Activated T-cell treated with anti-CD3 and anti-CD28 coated beads, Interleukin-2, amount 50 U/mL, for 72 hours (primary cell): ENCODE measurements at regions not wholly inside any gene's neighbourhood (a gene's known extent, or its start where the extent isn't known, plus 50 kb on each side); places are given as distances from the start of the nearest gene placed in this dataset.
A peak's percentile ranks its signal among the peaks of the same experiment; 100 is the strongest.

Experiments used
- ATAC-seq, 2 donors: fragments of 150-1000 bp; cut with Tn5 transposase; replicated peaks in 1 of 2; 2 replicates each; pipeline ENCODE4 v1.10.0; 2021; ENCODE audit warnings: moderate library complexity in 2 of 2, mild to moderate bottlenecking in 1 of 2
- DNase-seq, 2 donors: peaks; one replicate each; pipeline ENCODE4 v3.0.0; 2021 to 2022; ENCODE audit warnings: mixed read lengths in 1 of 2
- H3K27ac Mint-ChIP-seq: one replicate; pipeline ENCODE4 v1.8.0; 2022; ENCODE audit warnings: mild to moderate bottlenecking, moderate library complexity, mixed read lengths
- H3K27me3 Mint-ChIP-seq: one replicate; pipeline ENCODE4 v1.8.0; 2022; ENCODE audit warnings: low read depth, mixed read lengths
- H3K36me3 Mint-ChIP-seq, 2 donors: one replicate each; pipeline ENCODE4 v1.8.0; 2022; ENCODE audit warnings: mixed read lengths in 2 of 2, mild to moderate bottlenecking in 1 of 2; ENCODE audit not compliant: insufficient read depth in 2 of 2
- H3K4me1 Mint-ChIP-seq: one replicate; pipeline ENCODE4 v1.8.0; 2022; ENCODE audit warnings: low read depth, mixed read lengths
- H3K4me3 Mint-ChIP-seq, 2 donors: one replicate each; pipeline ENCODE4 v1.8.0; 2022; ENCODE audit warnings: mild to moderate bottlenecking in 2 of 2, mixed read lengths in 2 of 2, moderate library complexity in 2 of 2
- H3K9me3 Mint-ChIP-seq, 2 donors: one replicate each; pipeline ENCODE4 v1.8.0; 2022; ENCODE audit warnings: mixed read lengths in 2 of 2

DNA sequence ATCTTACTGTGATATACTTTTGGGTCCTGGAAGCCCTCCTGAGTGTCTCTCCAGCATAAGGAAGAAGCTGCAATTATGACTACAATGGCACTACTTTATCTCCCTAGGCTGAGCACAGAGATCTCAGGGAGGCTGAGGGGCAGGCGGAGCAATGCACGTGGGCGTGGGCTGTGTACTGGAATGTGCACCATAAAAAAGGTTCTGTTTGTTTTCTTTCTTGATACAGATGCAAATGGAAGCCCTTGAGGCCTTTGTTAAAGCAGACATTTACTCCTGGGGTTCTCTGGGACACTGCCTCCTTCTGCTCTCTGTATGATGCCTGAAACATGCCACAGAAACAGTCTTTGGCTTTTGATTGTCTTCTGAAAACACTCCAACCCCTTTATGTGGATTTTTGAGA, 79.1 kb upstream of the DLX2 start:
- DNase-seq = no peak
- Mint-ChIP-seq H3K27ac (no peak overlapping the region), H3K4me3 (no peak overlapping the region), H3K4me1 (peaks cover 11% of the 10 kb centered on the region), H3K9me3 (peaks cover 3% of the 10 kb centered on the region in 2 donors), H3K36me3 (peaks cover 0 to 1% of the 10 kb centered on the region in 2 donors), H3K27me3 (no peaks in the 10 kb centered on the region)
- ATAC-seq = no peak

DNA sequence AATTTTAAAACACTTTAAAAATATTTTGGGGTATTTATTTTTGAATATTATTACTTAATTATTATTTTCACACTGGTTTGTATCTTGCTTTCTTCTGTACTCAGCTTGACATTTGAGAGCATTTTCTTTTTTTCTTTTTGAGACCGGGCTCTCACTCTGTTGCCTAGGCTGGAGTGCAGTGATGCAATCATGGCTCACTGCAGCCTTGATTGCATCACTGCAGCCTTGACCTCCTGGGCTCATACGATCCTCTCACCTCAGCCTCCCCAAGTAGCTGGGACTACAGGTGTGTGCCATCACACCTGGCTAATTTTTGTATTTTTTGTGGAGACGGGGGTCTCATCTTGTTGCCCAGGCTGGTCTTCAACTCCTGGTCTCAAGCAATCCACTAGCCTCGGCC, 79.9 kb upstream of the DLX2 start:
- Mint-ChIP-seq H3K4me3 (no peak overlapping the region), H3K4me1 (peaks cover 11% of the 10 kb centered on the region), H3K9me3 (peaks cover 3% of the 10 kb centered on the region in 2 donors), H3K27me3 (no peaks in the 10 kb centered on the region), H3K36me3 (peaks cover 0 to 1% of the 10 kb centered on the region in 2 donors), H3K27ac (no peak overlapping the region)
- DNase-seq = no peak
- no peak for ATAC-seq

DNA sequence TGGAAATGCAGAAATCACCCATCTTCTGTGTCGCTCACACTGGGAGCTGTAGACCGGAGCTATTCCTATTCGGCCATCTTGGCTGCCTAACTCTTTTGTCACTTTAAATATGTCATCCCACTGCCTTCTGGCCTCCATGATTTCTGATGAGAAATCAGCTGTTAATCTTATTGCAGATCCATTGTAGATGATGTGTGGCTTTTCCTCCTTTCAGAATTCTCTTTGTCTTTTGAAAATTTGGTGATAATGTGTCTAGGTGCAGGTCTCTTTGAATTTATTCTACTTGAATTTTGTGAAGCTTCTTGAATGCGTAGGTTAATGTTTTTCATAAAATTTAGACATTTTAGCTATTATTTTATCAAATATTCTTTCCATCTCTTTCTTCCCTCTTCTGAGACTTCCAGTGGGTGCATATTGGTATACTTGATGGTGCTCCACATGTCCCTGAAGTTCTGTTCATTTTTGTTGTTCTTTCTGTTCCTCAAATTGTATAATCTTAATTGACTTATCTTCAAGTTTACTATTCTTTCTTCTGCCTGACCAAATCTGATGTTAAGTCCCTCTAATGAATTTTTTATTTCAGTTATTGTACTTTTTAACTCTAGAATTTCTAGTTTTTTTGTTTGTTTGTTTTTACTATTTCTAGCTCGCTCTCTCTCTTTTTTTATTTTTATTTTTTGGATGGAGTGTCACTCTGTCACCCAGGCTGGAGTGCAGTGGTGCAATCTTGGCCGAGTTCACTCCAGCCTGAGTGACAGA, 90.8 kb upstream of the DLX2 start:
- peaks cover 18% of the 10 kb centered on the region for H3K4me1 Mint-ChIP-seq
- no peak overlapping the region for H3K27ac Mint-ChIP-seq
- H3K36me3 Mint-ChIP-seq = peaks cover 26 to 37% of the 10 kb centered on the region in 2 donors
- no peak overlapping the region for H3K4me3 Mint-ChIP-seq
- H3K27me3 Mint-ChIP-seq = peaks cover 31% of the 10 kb centered on the region
- H3K9me3 Mint-ChIP-seq = peaks cover 13 to 19% of the 10 kb centered on the region in 2 donors
- no peak for DNase-seq
- ATAC-seq = no peak

DNA sequence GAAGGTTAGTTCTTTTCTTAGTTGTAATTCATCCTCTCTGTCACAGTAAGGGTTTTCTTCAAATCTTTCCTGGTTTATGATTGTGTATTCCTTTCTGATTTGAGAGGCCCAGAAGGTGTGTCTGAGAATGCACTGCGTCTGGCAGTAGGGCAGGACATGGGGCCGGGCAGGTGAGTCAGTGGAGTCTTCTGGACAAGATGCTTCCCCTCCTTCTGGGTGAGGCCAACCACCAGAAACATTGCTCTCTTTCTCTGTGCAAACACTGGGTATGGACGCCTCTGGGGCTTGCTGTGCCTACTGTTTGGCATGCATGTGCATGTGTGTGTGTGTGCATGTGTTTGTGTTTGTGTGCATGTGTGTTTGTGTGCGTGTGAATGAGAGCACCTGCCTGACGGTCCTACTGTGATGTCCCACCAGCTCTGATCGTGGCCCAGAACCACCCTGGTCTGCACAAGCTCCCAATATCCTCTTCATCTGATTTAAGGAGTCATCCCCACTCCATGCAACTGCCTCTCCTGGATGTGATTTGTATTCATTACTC, 93.2 kb upstream of the DLX2 start:
- DNase-seq (no peak), ATAC-seq (no peak)
- Mint-ChIP-seq H3K4me1 (peaks cover 18% of the 10 kb centered on the region), H3K9me3 (peaks cover 16 to 22% of the 10 kb centered on the region in 2 donors), H3K4me3 (no peak overlapping the region), H3K36me3 (peaks cover 29 to 42% of the 10 kb centered on the region in 2 donors), H3K27ac (no peak overlapping the region), H3K27me3 (peaks cover 31% of the 10 kb centered on the region)

DNA sequence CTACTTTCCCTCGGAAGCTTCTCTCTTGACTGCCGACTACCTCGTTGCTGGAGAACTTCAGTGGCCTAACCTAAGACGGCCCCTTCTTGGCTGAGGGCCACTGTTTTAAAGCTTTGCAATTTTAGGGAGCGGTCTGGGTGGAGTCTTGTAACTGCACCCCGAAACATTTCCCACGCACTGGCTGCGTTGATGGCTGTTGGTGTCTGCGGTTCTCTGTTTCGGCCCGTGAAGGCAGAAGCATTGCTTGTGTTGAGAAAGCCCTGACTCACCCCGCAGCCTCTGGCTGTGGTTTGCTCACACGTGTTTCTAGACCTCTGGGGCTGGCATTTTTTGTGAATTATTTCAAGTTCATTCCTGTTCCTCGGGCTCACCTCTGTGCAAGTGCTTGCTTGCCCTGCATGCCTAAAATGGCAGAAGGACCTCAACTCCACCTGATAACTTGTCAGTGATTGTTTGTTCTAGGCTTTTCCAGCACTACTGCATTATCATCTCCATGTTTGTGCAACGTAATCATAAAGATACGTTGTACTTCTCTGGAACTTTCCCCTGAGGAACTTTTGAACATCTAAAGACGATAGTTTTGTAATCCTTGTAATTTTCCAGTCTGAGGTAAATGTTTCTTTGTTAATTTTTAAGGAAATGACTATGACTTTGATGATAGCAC, 94.2 kb upstream of the DLX2 start:
- Mint-ChIP-seq H3K27ac (no peak overlapping the region), H3K27me3 (peaks cover 31% of the 10 kb centered on the region), H3K4me1 (peaks cover 18% of the 10 kb centered on the region), H3K4me3 (peak overlapping the region; percentile 47 to 49), H3K9me3 (peaks cover 16 to 22% of the 10 kb centered on the region in 2 donors), H3K36me3 (peaks cover 25 to 40% of the 10 kb centered on the region in 2 donors)
- DNase-seq (peak; percentile 43 to 81), ATAC-seq (peak; percentile 87 to 99)

DNA sequence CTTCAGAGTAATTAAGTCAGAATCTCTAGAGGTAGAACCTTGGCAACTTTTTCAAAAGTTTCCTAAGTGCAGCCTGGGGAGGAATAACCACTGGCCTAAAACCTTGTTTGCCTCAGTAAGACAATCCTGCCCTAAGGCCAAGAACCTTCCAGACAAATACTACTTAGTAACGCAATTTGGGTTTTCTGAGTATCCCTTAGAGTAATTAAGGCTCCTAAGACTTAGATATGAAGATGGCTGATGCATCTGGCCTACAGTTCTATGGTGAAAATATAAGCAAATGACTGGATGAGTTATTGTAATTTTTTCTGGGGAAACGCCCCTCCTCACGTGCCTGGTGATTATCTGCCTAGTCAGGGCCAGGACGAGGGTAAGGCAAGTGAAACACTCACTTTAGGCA, 95.7 kb upstream of the DLX2 start:
- no peak overlapping the region for H3K27ac Mint-ChIP-seq
- no peak for ATAC-seq
- H3K27me3 Mint-ChIP-seq = peaks cover 31% of the 10 kb centered on the region
- H3K4me3 Mint-ChIP-seq = no peak overlapping the region
- no peak for DNase-seq
- peaks cover 14 to 18% of the 10 kb centered on the region in 2 donors for H3K9me3 Mint-ChIP-seq
- H3K4me1 Mint-ChIP-seq = peaks cover 18% of the 10 kb centered on the region
- peaks cover 17 to 32% of the 10 kb centered on the region in 2 donors for H3K36me3 Mint-ChIP-seq

DNA sequence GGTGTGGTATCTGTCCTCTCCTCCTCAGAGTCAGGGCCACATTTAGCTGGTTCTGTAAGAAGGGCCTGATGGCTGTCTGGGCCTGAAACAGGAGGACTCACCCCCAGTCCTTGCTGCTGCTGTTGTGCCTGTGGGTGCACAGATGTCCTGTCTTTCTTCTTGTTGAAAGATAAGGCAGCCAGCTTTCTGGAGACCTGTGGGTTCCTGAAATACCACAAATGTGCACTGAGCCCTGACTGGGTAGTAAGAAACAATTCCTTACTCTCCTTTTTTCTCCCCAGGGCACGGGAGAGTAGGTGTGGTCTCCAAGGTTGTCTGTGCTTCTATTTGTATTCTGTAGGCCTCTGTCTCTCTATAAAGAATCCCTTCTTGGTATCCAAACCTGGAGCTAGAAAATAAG, 96.2 kb upstream of the DLX2 start:
- no peak overlapping the region for H3K4me3 Mint-ChIP-seq
- H3K9me3 Mint-ChIP-seq = peaks cover 11 to 15% of the 10 kb centered on the region in 2 donors
- peaks cover 15 to 28% of the 10 kb centered on the region in 2 donors for H3K36me3 Mint-ChIP-seq
- no peak for ATAC-seq
- H3K27ac Mint-ChIP-seq = no peak overlapping the region
- H3K4me1 Mint-ChIP-seq = peaks cover 18% of the 10 kb centered on the region
- DNase-seq = no peak
- peaks cover 31% of the 10 kb centered on the region for H3K27me3 Mint-ChIP-seq

DNA sequence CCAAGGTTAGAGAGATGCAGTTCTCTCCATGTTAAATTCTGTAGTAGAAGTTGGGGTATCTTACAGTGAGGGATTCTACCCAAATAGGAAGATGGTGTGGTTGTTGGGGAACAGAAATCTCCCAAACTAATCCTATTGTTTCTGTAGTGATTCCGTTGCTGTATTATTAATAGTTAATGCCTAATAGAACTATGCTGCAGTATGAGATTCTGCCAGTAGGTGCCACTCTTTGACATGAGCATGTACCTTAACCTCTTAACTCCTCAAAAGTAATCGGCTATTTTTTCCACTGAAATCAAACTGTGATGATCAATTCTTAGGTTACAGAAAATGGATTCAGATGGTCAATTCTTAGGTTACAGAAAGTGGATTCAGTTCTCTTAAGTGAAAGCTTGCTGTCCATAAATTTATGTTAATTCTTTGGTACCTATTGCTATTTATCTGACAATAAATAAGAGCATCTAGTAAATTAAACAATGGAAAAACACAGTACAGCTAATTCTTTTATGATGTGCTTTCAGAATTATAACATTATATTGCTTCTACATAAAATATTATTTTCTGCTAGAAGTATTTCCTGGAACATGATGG, 97.9 kb upstream of the DLX2 start:
- peaks cover 5 to 8% of the 10 kb centered on the region in 2 donors for H3K9me3 Mint-ChIP-seq
- ATAC-seq (no peak), DNase-seq (no peak)
- H3K4me3 Mint-ChIP-seq = no peak overlapping the region
- H3K36me3 Mint-ChIP-seq = peaks cover 9 to 13% of the 10 kb centered on the region in 2 donors
- peaks cover 18% of the 10 kb centered on the region for H3K4me1 Mint-ChIP-seq
- no peak overlapping the region for H3K27ac Mint-ChIP-seq
- peaks cover 14% of the 10 kb centered on the region for H3K27me3 Mint-ChIP-seq

DNA sequence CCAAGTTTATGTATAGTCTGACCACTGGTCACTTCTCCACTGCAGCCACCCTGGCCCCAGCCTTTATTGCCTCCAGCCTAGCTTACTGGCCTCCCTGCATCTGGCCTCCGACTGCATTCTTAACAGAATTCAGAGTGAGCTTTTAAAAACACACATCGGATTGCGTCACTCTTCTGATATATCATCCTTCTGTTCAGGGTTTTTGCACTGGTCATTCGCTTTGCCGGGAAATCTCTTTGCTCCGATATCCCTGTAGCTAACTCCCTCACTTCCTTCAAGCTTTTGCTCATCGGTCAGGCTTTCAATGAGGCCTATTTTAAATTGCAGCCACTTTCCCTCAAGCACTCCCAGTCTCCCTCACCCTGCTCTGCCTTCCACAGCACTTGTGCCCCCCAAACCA, 101.6 kb upstream of the DLX2 start:
- DNase-seq (no peak), ATAC-seq (no peak)
- no peaks in the 10 kb centered on the region for H3K4me1 Mint-ChIP-seq
- H3K27me3 Mint-ChIP-seq = no peaks in the 10 kb centered on the region
- peaks cover 3% of the 10 kb centered on the region in 2 donors for H3K9me3 Mint-ChIP-seq
- no peak overlapping the region for H3K4me3 Mint-ChIP-seq
- peaks cover 3 to 5% of the 10 kb centered on the region in 2 donors for H3K36me3 Mint-ChIP-seq
- H3K27ac Mint-ChIP-seq = no peak overlapping the region

DNA sequence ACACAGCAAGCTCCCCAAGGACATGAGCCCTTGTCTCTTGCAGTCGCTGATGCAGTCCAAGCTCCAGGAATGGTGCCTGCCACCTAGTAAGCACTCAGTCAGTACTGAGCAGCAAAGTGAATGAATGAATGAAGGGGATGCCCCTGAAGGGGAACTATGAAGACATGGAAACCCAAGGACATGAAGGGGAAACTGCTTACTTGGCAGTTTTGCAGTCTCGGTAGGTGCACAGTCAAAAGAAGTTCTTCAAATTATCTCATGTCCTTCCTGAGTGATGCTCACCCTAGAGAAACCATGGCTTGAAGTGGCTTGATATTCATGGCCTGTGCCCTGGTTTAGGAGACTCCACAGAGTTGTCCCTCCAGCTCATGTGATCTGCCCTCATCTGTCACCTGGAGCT, 102.1 kb upstream of the DLX2 start:
- H3K4me3 Mint-ChIP-seq = no peak overlapping the region
- no peaks in the 10 kb centered on the region for H3K4me1 Mint-ChIP-seq
- no peaks in the 10 kb centered on the region for H3K27me3 Mint-ChIP-seq
- ATAC-seq (no peak), DNase-seq (no peak)
- peaks cover 3 to 4% of the 10 kb centered on the region in 2 donors for H3K36me3 Mint-ChIP-seq
- H3K27ac Mint-ChIP-seq = no peak overlapping the region
- peaks cover 3% of the 10 kb centered on the region in 2 donors for H3K9me3 Mint-ChIP-seq

DNA sequence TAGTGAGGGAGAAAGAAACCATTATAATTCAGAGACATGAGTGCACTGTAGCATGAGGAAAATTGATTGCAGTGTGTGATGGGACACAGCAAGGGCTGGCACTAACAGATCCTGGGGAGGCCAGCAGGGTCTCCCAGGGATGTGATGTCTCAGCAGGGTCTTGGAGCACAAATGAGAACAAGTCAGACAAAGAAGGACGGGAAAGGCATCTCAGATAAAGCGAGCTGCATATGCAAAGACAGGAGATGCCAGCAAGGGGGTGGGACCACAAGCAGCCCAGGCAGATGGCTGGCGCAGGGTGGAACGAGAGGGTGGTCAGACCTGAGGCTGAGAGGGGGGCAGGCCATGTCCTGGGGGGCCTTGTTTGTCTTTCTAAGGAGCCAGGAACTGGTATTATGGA, 102.6 kb upstream of the DLX2 start:
- Mint-ChIP-seq H3K27ac (no peak overlapping the region), H3K9me3 (no peaks in the 10 kb centered on the region), H3K4me1 (no peaks in the 10 kb centered on the region), H3K27me3 (no peaks in the 10 kb centered on the region), H3K36me3 (no peaks in the 10 kb centered on the region), H3K4me3 (no peak overlapping the region)
- DNase-seq (no peak), ATAC-seq (no peak)

DNA sequence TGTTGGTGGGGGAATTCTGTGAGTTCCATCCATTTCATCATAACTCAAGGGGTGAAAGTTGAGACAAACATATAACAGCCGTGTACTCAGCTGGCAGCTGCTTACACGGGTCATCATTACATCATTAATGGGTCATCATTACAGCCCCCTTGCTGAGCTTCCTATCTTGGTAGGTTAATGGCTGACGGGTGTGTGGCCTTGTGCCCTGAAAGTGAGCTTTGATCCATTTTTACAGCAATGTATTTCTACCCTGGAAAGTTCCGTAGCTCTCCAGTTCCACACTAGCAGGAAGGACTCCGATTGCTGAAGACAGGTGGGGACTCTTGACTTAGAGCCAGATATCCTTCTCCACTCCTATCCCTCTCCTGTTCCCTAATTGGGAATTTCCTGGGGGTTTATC, 105.2 kb upstream of the DLX2 start:
- Mint-ChIP-seq H3K27ac (no peak overlapping the region), H3K4me3 (no peak overlapping the region), H3K9me3 (no peaks in the 10 kb centered on the region), H3K36me3 (no peaks in the 10 kb centered on the region), H3K27me3 (no peaks in the 10 kb centered on the region), H3K4me1 (peaks cover 6% of the 10 kb centered on the region)
- no peak for DNase-seq
- ATAC-seq = no peak

DNA sequence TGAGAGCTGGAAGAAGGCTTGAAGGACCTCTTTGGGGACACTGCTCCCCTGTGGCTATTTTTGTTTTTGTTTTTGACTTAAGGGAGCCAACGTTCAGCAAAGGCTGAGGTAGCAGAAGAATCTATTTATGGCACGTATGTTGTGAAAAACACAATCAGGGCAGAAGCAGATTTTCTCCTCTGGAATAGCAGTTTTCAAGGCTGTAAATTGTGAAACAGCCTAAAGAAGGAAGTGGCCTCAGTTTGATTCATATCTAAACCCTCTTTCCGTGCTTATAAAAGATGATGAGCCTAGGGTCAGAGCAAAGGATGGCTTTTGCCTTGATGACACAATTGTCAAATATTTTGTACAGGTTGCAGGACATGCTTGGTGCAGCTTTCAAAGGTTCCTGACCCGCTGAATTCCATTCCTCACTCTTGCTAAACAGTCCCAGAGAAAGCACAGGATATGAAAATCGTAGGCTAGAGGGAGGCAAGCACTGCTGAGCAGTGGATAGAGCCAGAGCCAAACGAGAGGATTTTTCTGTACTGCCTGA, 106.2 kb upstream of the DLX2 start:
- Mint-ChIP-seq H3K4me3 (no peak overlapping the region), H3K4me1 (peaks cover 11% of the 10 kb centered on the region), H3K9me3 (no peaks in the 10 kb centered on the region), H3K27me3 (no peaks in the 10 kb centered on the region), H3K27ac (no peak overlapping the region), H3K36me3 (no peaks in the 10 kb centered on the region)
- DNase-seq (no peak), ATAC-seq (no peak)
